ENCODE measurements at regions not wholly inside any gene's neighbourhood (a gene's known extent, or its start where the extent isn't known, plus 50 kb on each side); places are given as distances from the start of the nearest gene placed in this dataset.
"Not testable (repeated sequence)": the region's sequence is repeated elsewhere in the genome, so short reads cannot be mapped to it uniquely, and the experiment has no call there.

- FAIRE-seq, result no peak
- TF ChIP-seq POLR2A (IDR thresholded peaks at IDR 0.05; ENCODE audit: low read depth, low read length), result no peak
- DNase-seq (ENCODE audit: insufficient read length, low spot score), result no peak
Measured at GRCh38 chr7:69515495-69516212, 82.6 kb upstream of the AUTS2 start.

GRCh38 chr7:69516238-69516820, 81.9 kb upstream of the AUTS2 start:
- DNase-seq (ENCODE audit: insufficient read length, low spot score), result no peak
- TF ChIP-seq POLR2A (IDR thresholded peaks at IDR 0.05; ENCODE audit: low read depth, low read length), result no peak
- no peak for FAIRE-seq

- no peak for DNase-seq (ENCODE audit: insufficient read length, low spot score)
- TF ChIP-seq POLR2A (IDR thresholded peaks at IDR 0.05; ENCODE audit: low read depth, low read length), result no peak
- FAIRE-seq, result no peak
Measured at GRCh38 chr7:69517985-69518704, 80.1 kb upstream of the AUTS2 start.

- no peak for FAIRE-seq
- no peak for TF ChIP-seq POLR2A (IDR thresholded peaks at IDR 0.05; ENCODE audit: low read depth, low read length)
- no peak for DNase-seq (ENCODE audit: insufficient read length, low spot score)
Measured at GRCh38 chr7:69518705-69519077, 79.6 kb upstream of the AUTS2 start.

- FAIRE-seq (no peak), DNase-seq (ENCODE audit: insufficient read length, low spot score) (no peak)
- no peak for TF ChIP-seq POLR2A (IDR thresholded peaks at IDR 0.05; ENCODE audit: low read depth, low read length)
Measured at GRCh38 chr7:69526570-69526969, 71.7 kb upstream of the AUTS2 start.

GRCh38 chr7:69527706-69528105, 70.6 kb upstream of the AUTS2 start:
- no peak for TF ChIP-seq POLR2A (IDR thresholded peaks at IDR 0.05; ENCODE audit: low read depth, low read length)
- no peak for FAIRE-seq
- DNase-seq (ENCODE audit: insufficient read length, low spot score), result no peak

- FAIRE-seq (no peak), DNase-seq (ENCODE audit: insufficient read length, low spot score) (no peak)
- no peak for TF ChIP-seq POLR2A (IDR thresholded peaks at IDR 0.05; ENCODE audit: low read depth, low read length)
Measured at GRCh38 chr7:69531050-69531449, 67.2 kb upstream of the AUTS2 start.

GRCh38 chr7:69534461-69535041, 63.7 kb upstream of the AUTS2 start:
- no peak for FAIRE-seq
- DNase-seq (ENCODE audit: insufficient read length, low spot score), result no peak
- no peak for TF ChIP-seq POLR2A (IDR thresholded peaks at IDR 0.05; ENCODE audit: low read depth, low read length)

GRCh38 chr7:69537691-69538090, 60.6 kb upstream of the AUTS2 start:
- DNase-seq (ENCODE audit: insufficient read length, low spot score) (no peak), FAIRE-seq (no peak)
- no peak for TF ChIP-seq POLR2A (IDR thresholded peaks at IDR 0.05; ENCODE audit: low read depth, low read length)

- no peak for DNase-seq (ENCODE audit: insufficient read length, low spot score)
- no peak for TF ChIP-seq POLR2A (IDR thresholded peaks at IDR 0.05; ENCODE audit: low read depth, low read length)
- FAIRE-seq, result no peak
Measured at GRCh38 chr7:69539531-69539930, 58.7 kb upstream of the AUTS2 start.

GRCh38 chr7:69540287-69540686, 58.0 kb upstream of the AUTS2 start:
- no peak for FAIRE-seq
- no peak for DNase-seq (ENCODE audit: insufficient read length, low spot score)
- no peak for TF ChIP-seq POLR2A (IDR thresholded peaks at IDR 0.05; ENCODE audit: low read depth, low read length)

GRCh38 chr7:69541779-69542432, 56.4 kb upstream of the AUTS2 start:
- not testable (repeated sequence) for DNase-seq (ENCODE audit: insufficient read length, low spot score); FAIRE-seq

GRCh38 chr7:69545175-69545574, 53.1 kb upstream of the AUTS2 start:
- no peak for FAIRE-seq
- no peak for TF ChIP-seq POLR2A (IDR thresholded peaks at IDR 0.05; ENCODE audit: low read depth, low read length)

More at GRCh38 chr7:69545175-69545574, 53.1 kb upstream of the AUTS2 start:
- DNase-seq (ENCODE audit: insufficient read length, low spot score), result no peak

Measured in H54 (cell line).